ENCODE measurements at regions not wholly inside any gene's neighbourhood (a gene's known extent, or its start where the extent isn't known, plus 50 kb on each side); places are given as distances from the start of the nearest gene placed in this dataset.

DNA sequence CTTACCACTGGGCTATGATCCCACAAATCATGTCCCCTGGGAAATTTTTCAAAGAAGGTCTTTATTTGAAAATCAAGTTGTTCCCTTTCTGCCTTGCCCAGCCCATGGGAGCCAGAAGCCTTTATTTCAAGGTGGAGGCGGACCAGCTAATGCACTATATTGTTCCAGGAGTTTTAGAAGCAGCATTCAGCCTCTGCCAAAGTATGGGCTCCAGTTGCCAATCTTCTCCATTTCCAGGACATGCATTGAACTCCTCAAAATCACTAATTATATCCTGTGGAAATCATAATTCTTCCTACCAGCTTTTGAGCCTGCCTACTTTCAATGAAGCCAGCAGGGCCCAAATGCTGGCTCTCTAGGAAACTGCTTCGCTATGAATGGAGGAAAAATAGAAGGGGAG, 195.8 kb downstream of the RAD51AP2 start:
- DNase-seq, result no peak
- TF ChIP-seq, protein P1, sequence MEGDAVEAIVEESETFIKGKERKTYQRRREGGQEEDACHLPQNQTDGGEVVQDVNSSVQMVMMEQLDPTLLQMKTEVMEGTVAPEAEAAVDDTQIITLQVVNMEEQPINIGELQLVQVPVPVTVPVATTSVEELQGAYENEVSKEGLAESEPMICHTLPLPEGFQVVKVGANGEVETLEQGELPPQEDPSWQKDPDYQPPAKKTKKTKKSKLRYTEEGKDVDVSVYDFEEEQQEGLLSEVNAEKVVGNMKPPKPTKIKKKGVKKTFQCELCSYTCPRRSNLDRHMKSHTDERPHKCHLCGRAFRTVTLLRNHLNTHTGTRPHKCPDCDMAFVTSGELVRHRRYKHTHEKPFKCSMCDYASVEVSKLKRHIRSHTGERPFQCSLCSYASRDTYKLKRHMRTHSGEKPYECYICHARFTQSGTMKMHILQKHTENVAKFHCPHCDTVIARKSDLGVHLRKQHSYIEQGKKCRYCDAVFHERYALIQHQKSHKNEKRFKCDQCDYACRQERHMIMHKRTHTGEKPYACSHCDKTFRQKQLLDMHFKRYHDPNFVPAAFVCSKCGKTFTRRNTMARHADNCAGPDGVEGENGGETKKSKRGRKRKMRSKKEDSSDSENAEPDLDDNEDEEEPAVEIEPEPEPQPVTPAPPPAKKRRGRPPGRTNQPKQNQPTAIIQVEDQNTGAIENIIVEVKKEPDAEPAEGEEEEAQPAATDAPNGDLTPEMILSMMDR (IDR thresholded peaks at IDR 0.05; ENCODE audit: low read length), result no peak
- no peak for TF ChIP-seq EZH2phosphoT487 (IDR thresholded peaks at IDR 0.05; ENCODE audit: low read length)
- TF ChIP-seq EZH2 (optimal IDR thresholded peaks at IDR 0.05; ENCODE audit: low read depth, low read length), result no peak
- Histone ChIP-seq H3K9ac (ENCODE audit: low read length) (no peak overlapping the region), H3K4me3 (ENCODE audit: low read length) (no peak overlapping the region), H3K9me2 (replicated peaks; ENCODE audit: insufficient read depth, low read length) (no peaks in the 10 kb centered on the region), H3K27me3 (replicated peaks; ENCODE audit: insufficient read depth, low read length) (no peaks in the 10 kb centered on the region), H3K4me1 (ENCODE audit: low read length) (no peaks in the 10 kb centered on the region), H3K36me3 (replicated peaks; ENCODE audit: insufficient read depth, low read length) (no peaks in the 10 kb centered on the region), H3K79me2 (ENCODE audit: low read length) (no peaks in the 10 kb centered on the region), H3F3A (ENCODE audit: insufficient read depth, low read length) (no peaks in the 10 kb centered on the region), H4K20me1 (ENCODE audit: insufficient read depth, low read length) (no peaks in the 10 kb centered on the region), H2AFZ (ENCODE audit: low read length) (no peak overlapping the region), H3K4me2 (ENCODE audit: low read depth, low read length) (no peak overlapping the region), H3K27ac (ENCODE audit: low read length) (no peak overlapping the region), H3K9me3 (replicated peaks; ENCODE audit: insufficient read depth, low read length) (no peaks in the 10 kb centered on the region)

DNA sequence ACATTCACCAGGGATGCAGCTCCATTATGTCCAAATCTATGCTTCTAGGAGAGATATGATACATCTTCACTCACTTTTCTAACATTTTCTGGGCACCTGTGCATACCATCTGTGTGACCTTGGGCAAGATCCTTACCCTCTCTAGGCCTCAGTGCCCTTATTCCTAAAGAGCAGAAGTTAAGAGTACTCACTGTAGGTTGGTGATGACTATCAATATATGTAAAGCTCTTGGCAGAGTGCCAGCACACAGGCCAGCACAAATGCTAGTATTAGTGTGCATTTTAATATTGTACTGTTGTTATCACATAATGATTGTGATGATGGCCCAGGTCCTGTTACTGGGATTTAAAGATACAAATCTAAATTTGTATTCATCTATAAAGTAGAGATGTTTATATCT, 199.2 kb downstream of the RAD51AP2 start:
- DNase-seq, result no peak

DNA sequence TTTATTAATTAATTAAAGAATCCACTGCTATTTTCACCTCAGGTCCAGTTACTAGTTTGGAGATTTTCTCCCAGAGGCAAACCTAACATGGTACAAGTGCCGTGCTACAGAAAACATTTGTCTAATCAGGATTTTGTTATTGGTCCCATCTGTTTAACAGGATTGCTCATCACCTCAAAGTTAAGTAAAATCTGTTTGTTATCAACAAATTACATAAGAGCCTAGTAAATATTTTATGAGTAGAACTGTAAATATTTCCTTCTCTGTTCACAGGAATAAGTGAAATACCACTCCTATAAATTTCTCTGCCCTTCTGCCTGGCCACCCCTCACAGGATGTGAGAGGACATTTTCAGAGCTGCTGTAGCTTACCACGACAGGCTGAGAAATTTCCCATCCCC, 200.2 kb downstream of the RAD51AP2 start:
- Histone ChIP-seq H3K27ac (ENCODE audit: low read length) (no peak overlapping the region), H3K36me3 (replicated peaks; ENCODE audit: insufficient read depth, low read length) (no peaks in the 10 kb centered on the region), H3F3A (ENCODE audit: insufficient read depth, low read length) (no peaks in the 10 kb centered on the region), H2AFZ (ENCODE audit: low read length) (no peak overlapping the region), H3K79me2 (ENCODE audit: low read length) (no peaks in the 10 kb centered on the region), H4K20me1 (ENCODE audit: insufficient read depth, low read length) (no peaks in the 10 kb centered on the region), H3K4me3 (ENCODE audit: low read length) (no peak overlapping the region), H3K4me2 (ENCODE audit: low read depth, low read length) (no peak overlapping the region), H3K9me2 (replicated peaks; ENCODE audit: insufficient read depth, low read length) (no peaks in the 10 kb centered on the region), H3K9ac (ENCODE audit: low read length) (no peak overlapping the region), H3K4me1 (ENCODE audit: low read length) (no peaks in the 10 kb centered on the region), H3K9me3 (replicated peaks; ENCODE audit: insufficient read depth, low read length) (no peaks in the 10 kb centered on the region), H3K27me3 (replicated peaks; ENCODE audit: insufficient read depth, low read length) (no peaks in the 10 kb centered on the region)
- DNase-seq, result no peak
- TF ChIP-seq, protein P1 (IDR thresholded peaks at IDR 0.05; ENCODE audit: low read length), result no peak
- TF ChIP-seq EZH2 (optimal IDR thresholded peaks at IDR 0.05; ENCODE audit: low read depth, low read length) (no peak), EZH2phosphoT487 (IDR thresholded peaks at IDR 0.05; ENCODE audit: low read length) (no peak)

More for the DNA sequence above, 199.2 kb downstream of the RAD51AP2 start:
- no peak overlapping the region for H3K4me2 ChIP-seq (ENCODE audit: low read depth, low read length)
- H3K27ac ChIP-seq (ENCODE audit: low read length), result no peak overlapping the region
- no peaks in the 10 kb centered on the region for H3K79me2 ChIP-seq (ENCODE audit: low read length)
- H3K4me3 ChIP-seq (ENCODE audit: low read length), result no peak overlapping the region
- no peak overlapping the region for H2AFZ ChIP-seq (ENCODE audit: low read length)
- H3K4me1 ChIP-seq (ENCODE audit: low read length), result no peaks in the 10 kb centered on the region
- no peaks in the 10 kb centered on the region for H3K27me3 ChIP-seq (replicated peaks; ENCODE audit: insufficient read depth, low read length)
- TF ChIP-seq, protein P1 (IDR thresholded peaks at IDR 0.05; ENCODE audit: low read length), result no peak
- no peak for TF ChIP-seq EZH2phosphoT487 (IDR thresholded peaks at IDR 0.05; ENCODE audit: low read length)
- no peak for TF ChIP-seq EZH2 (optimal IDR thresholded peaks at IDR 0.05; ENCODE audit: low read depth, low read length)
- H3F3A ChIP-seq (ENCODE audit: insufficient read depth, low read length), result no peaks in the 10 kb centered on the region
- no peaks in the 10 kb centered on the region for H3K9me3 ChIP-seq (replicated peaks; ENCODE audit: insufficient read depth, low read length)
- no peaks in the 10 kb centered on the region for H3K36me3 ChIP-seq (replicated peaks; ENCODE audit: insufficient read depth, low read length)
- no peaks in the 10 kb centered on the region for H3K9me2 ChIP-seq (replicated peaks; ENCODE audit: insufficient read depth, low read length)
- no peak overlapping the region for H3K9ac ChIP-seq (ENCODE audit: low read length)
- H4K20me1 ChIP-seq (ENCODE audit: insufficient read depth, low read length), result no peaks in the 10 kb centered on the region
